Keratinocyte (primary cell): ENCODE measurements at regions not wholly inside any gene's neighbourhood (a gene's known extent, or its start where the extent isn't known, plus 50 kb on each side); places are given as distances from the start of the nearest gene placed in this dataset.

Source experiments
- DNase-seq: peaks from one replicate; pipeline ENCODE4 v3.0.0-alpha.2; 2011; ENCODE audit warnings: low read depth, missing footprints, low spot score
- FAIRE-seq: peaks from 2 replicates; lab custom pipeline; 2011; peaks lifted over from hg19 to GRCh38; lab: Jason Lieb, UNC
- H2AFZ ChIP-seq: 2 replicates; pipeline ENCODE4 v1.6.0; 2012; ENCODE audit warnings: low read length, control low read depth, inconsistent platforms; ENCODE audit not compliant: control insufficient read depth
- H3K27ac ChIP-seq: 2 replicates; pipeline ENCODE4 v1.5.1; 2011; ENCODE audit warnings: low read length; ENCODE audit not compliant: control insufficient read depth, insufficient read depth
- H3K27me3 ChIP-seq: 3 replicates; pipeline ENCODE4 v1.6.0; 2011; ENCODE audit warnings: low read length; ENCODE audit not compliant: control insufficient read depth, insufficient read depth; ENCODE audit errors: extremely low read depth
- H3K36me3 ChIP-seq, 2 experiments: 2 replicates in 1 of 2; 3 replicates in 1 of 2; pipeline ENCODE4 v1.5.1; 2011; ENCODE audit warnings: low read length in 2 of 2, mild to moderate bottlenecking in 1 of 2; ENCODE audit not compliant: control insufficient read depth in 2 of 2, insufficient read depth in 2 of 2; ENCODE audit errors: extremely low read depth in 1 of 2
- H3K4me1 ChIP-seq: 3 replicates; pipeline ENCODE4 v1.5.1; 2011; ENCODE audit warnings: low read length; ENCODE audit not compliant: control insufficient read depth, insufficient read depth; ENCODE audit errors: extremely low read depth
- H3K4me2 ChIP-seq: 3 replicates; pipeline ENCODE4 v1.6.0; 2011; ENCODE audit warnings: low read depth, low read length; ENCODE audit not compliant: control insufficient read depth, insufficient read depth; ENCODE audit errors: extremely low read depth
- H3K4me3 ChIP-seq, 3 experiments: fragments of 200-600 bp in 1 of 3; sonication (generic) in 1 of 3; 2 replicates in 2 of 3; 3 replicates in 1 of 3; pipeline ENCODE4 v1.5.1; 2011 to 2016; ENCODE audit warnings: low read length in 3 of 3, mild to moderate bottlenecking in 3 of 3, control low read depth in 2 of 3, inconsistent platforms in 1 of 3, low read depth in 1 of 3, mixed read lengths in 1 of 3, mixed run types in 1 of 3, moderate library complexity in 1 of 3; ENCODE audit not compliant: control insufficient read depth in 2 of 3, insufficient read depth in 2 of 3; ENCODE audit errors: extremely low read depth in 1 of 3
- H3K79me2 ChIP-seq: 2 replicates; pipeline ENCODE4 v1.6.0; 2012; ENCODE audit warnings: low read length; ENCODE audit not compliant: control insufficient read depth, insufficient read depth
- H3K9ac ChIP-seq: 3 replicates; pipeline ENCODE4 v1.6.0; 2011; ENCODE audit warnings: low read length; ENCODE audit not compliant: control insufficient read depth, insufficient read depth; ENCODE audit errors: extremely low read depth
- H3K9me1 ChIP-seq: 3 replicates; pipeline ENCODE4 v1.6.0; 2011; ENCODE audit warnings: low read length; ENCODE audit not compliant: control insufficient read depth, insufficient read depth; ENCODE audit errors: extremely low read depth
- H3K9me3 ChIP-seq: 2 replicates; pipeline ENCODE4 v1.5.1; 2012; ENCODE audit warnings: low read depth, low read length; ENCODE audit not compliant: control insufficient read depth
- H4K20me1 ChIP-seq: 3 replicates; pipeline ENCODE4 v1.6.0; 2011; ENCODE audit warnings: low read length; ENCODE audit not compliant: control insufficient read depth, insufficient read depth; ENCODE audit errors: extremely low read depth
- EZH2 ChIP-seq: IDR thresholded peaks from one replicate; pipeline ENCODE4 v1.6.1; 2012; ENCODE audit warnings: inconsistent platforms, mild to moderate bottlenecking, low read length, moderate library complexity
- dilution Hi-C: fragments of 300-500 bp; cut with MboI; formaldehyde crosslinking; loops from one replicate; pipeline ENCODE4 v1.7.0; 2020; ENCODE audit warnings: low sequenced_read_pairs; ENCODE audit not compliant: extremely low pct_ligation_motif_present
- TF ChIP-seq, protein P1 (sequence below), 3 experiments: IDR thresholded peaks in 1 of 3; conservative IDR thresholded peaks in 1 of 3; optimal IDR thresholded peaks in 1 of 3; 2 replicates in 2 of 3; 3 replicates in 1 of 3; pipeline versions ENCODE3 to v1.5.1; 2011; ENCODE audit warnings: low read length in 3 of 3, mild to moderate bottlenecking in 3 of 3, moderate library complexity in 2 of 3, control low read depth in 1 of 3, inconsistent platforms in 1 of 3; ENCODE audit not compliant: insufficient read depth in 2 of 3; ENCODE audit errors: extremely low read depth in 1 of 3

DNA sequence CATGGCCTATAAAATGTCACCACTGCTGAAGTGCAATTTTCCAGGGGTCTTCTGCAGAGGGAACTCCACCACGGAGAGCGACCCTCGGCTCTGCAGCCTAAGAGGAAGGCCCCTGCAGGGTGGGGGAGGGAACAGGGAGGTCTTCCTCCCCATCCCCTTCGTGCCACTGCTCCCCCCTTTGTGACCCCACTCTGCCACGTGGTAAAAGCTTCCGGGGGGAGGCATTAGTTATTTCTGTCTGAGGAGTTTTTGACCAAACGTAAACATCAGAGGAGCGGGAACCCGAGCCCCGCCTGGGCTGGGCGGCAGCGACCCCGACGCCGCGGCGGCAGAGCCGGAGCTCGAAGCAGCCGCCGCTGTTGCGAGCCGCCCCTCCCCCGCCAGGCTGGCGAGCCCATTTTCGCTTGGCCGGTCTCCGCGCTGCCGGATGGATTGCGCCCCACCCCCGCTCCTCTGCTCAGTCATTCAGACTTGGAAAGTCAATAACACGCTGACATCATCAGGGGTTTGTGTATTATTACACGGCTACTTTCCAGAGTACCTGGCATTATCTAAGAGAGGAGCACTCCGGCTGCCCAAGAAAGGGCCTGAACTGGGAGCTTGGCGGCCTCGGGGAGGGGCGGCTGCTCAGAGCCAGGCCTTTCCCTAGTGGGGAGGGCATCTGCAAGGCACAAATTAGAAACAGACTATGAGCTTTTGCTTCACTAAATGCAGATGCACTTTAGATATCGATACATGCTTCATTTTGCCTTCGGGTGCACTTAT, 162.5 kb upstream of the TBL1XR1 start:
- Histone ChIP-seq H3K4me3 (peak overlapping the region in 2 of 3 experiments; percentile 36 to 50), H2AFZ (peak overlapping the region; percentile 84), H4K20me1 (no peaks in the 10 kb centered on the region), H3K36me3 (no peaks in the 10 kb centered on the region), H3K9me3 (no peaks in the 10 kb centered on the region), H3K9me1 (no peaks in the 10 kb centered on the region), H3K9ac (peak overlapping the region; percentile 75), H3K79me2 (no peaks in the 10 kb centered on the region), H3K27ac (peak overlapping the region; percentile 95), H3K4me1 (peaks cover 50% of the 10 kb centered on the region), H3K4me2 (peak overlapping the region; percentile 85), H3K27me3 (no peaks in the 10 kb centered on the region)
- TF ChIP-seq, protein P1, sequence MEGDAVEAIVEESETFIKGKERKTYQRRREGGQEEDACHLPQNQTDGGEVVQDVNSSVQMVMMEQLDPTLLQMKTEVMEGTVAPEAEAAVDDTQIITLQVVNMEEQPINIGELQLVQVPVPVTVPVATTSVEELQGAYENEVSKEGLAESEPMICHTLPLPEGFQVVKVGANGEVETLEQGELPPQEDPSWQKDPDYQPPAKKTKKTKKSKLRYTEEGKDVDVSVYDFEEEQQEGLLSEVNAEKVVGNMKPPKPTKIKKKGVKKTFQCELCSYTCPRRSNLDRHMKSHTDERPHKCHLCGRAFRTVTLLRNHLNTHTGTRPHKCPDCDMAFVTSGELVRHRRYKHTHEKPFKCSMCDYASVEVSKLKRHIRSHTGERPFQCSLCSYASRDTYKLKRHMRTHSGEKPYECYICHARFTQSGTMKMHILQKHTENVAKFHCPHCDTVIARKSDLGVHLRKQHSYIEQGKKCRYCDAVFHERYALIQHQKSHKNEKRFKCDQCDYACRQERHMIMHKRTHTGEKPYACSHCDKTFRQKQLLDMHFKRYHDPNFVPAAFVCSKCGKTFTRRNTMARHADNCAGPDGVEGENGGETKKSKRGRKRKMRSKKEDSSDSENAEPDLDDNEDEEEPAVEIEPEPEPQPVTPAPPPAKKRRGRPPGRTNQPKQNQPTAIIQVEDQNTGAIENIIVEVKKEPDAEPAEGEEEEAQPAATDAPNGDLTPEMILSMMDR (optimal IDR thresholded peaks at IDR 0.05 in 1 of 3, IDR thresholded peaks at IDR 0.05 in 1 of 3, conservative IDR thresholded peaks at IDR 0.05 in 1 of 3; ENCODE audit: extremely low read depth in 1 of 3, insufficient read depth in 2 of 3, low read length in 3 of 3) = no peak
- TF ChIP-seq EZH2 = no peak
- peak; percentile 92 for DNase-seq
- FAIRE-seq = no peak
- dilution Hi-C loops = no loop called here

DNA sequence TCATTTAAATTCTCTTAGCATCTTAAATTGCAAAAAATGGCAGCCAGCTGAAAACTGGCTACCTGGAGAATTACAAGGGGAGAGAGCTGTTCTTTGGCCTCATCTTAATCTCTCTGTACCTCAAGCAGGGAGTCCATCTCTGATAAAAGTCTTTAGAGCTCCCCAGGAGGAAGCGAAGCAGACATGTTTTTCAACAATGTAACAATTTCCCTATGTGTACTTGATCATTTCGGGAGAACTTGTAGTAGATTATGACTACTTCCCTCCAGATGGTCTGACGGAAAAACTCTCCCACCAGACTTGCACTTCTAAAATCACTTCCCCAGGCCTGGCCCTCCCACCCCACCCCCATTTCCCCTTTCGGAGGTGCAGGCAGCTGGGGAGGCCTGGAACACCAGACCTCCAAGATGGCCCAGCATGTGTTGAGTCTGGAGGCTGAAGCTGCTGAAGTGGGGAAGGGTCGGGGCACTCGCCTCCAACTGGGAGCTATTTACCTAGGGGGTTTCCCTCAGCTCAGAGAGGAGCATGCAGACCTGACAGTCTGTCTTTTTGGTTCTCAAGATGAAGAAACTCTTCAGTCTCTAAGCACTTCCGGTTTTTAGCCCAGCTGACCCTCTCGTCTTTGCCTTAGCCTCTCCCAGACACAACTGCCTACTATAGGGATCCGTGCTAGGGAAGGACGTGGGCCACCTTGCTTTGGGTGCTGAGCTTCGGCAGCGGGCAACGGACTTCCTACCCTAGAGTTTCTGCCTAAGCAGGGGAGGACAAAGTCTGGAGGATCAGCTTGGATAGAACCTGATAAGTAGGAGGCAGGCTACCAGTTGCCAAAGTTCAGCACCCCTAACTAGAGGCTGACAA, 164.0 kb upstream of the TBL1XR1 start:
- Histone ChIP-seq H3K4me2 (peak overlapping the region; percentile 85), H4K20me1 (no peaks in the 10 kb centered on the region), H3K9me3 (no peaks in the 10 kb centered on the region), H3K9ac (no peak overlapping the region), H3K79me2 (no peaks in the 10 kb centered on the region), H3K27ac (no peak overlapping the region), H3K9me1 (no peaks in the 10 kb centered on the region), H3K4me1 (peaks cover 44% of the 10 kb centered on the region), H3K36me3 (no peaks in the 10 kb centered on the region), H3K4me3 (no peak overlapping the region), H2AFZ (peak overlapping the region; percentile 37), H3K27me3 (no peaks in the 10 kb centered on the region)
- dilution Hi-C loops = no loop called here
- no peak for FAIRE-seq
- no peak for TF ChIP-seq EZH2
- TF ChIP-seq, protein P1 (optimal IDR thresholded peaks at IDR 0.05 in 1 of 3, IDR thresholded peaks at IDR 0.05 in 1 of 3, conservative IDR thresholded peaks at IDR 0.05 in 1 of 3; ENCODE audit: extremely low read depth in 1 of 3, insufficient read depth in 2 of 3, low read length in 3 of 3) = no peak
- DNase-seq = no peak
